H9 (cell line): ENCODE measurements at regions not wholly inside any gene's neighbourhood (a gene's known extent, or its start where the extent isn't known, plus 50 kb on each side); places are given as distances from the start of the nearest gene placed in this dataset.

Source experiments
- DNase-seq: peaks from one replicate; pipeline ENCODE4 v3.0.0-alpha.2; 2017
- H2AFZ ChIP-seq: one replicate; pipeline ENCODE4 v1.6.1; 2013; ENCODE audit warnings: mild to moderate bottlenecking, low read length, control low read depth, moderate library complexity
- H2AK5ac ChIP-seq: 2 replicates; pipeline ENCODE4 v1.6.1; 2013; ENCODE audit warnings: low read length, control low read depth, mixed read lengths; ENCODE audit not compliant: insufficient read length
- H2BK120ac ChIP-seq: one replicate; pipeline ENCODE4 v1.6.1; 2013; ENCODE audit warnings: low read depth, mild to moderate bottlenecking, low read length, control low read depth, inconsistent platforms; ENCODE audit not compliant: poor library complexity, severe bottlenecking
- H2BK12ac ChIP-seq: 2 replicates; pipeline ENCODE4 v1.6.1; 2013; ENCODE audit warnings: low read length, control low read depth, mixed read lengths, low read depth; ENCODE audit not compliant: insufficient read length
- H2BK15ac ChIP-seq: 2 replicates; pipeline ENCODE4 v1.6.1; 2013; ENCODE audit warnings: low read depth, low read length, control low read depth
- H2BK20ac ChIP-seq: one replicate; pipeline ENCODE4 v1.6.1; 2013; ENCODE audit warnings: low read depth, mild to moderate bottlenecking, low read length, control low read depth, inconsistent platforms; ENCODE audit not compliant: poor library complexity, severe bottlenecking
- H2BK5ac ChIP-seq: 2 replicates; pipeline ENCODE4 v1.6.1; 2013; ENCODE audit warnings: low read length, control low read depth, mixed read lengths; ENCODE audit not compliant: insufficient read length
- H3K14ac ChIP-seq: 2 replicates; pipeline ENCODE4 v1.6.1; 2013; ENCODE audit warnings: low read length, control low read depth; ENCODE audit not compliant: insufficient read depth
- H3K18ac ChIP-seq: 2 replicates; pipeline ENCODE4 v1.6.1; 2013; ENCODE audit warnings: low read depth, mild to moderate bottlenecking, mixed read lengths, low read length, control low read depth; ENCODE audit not compliant: insufficient read length
- H3K23ac ChIP-seq: 2 replicates; pipeline ENCODE4 v1.6.1; 2013; ENCODE audit warnings: low read length, control low read depth, mixed read lengths, low read depth; ENCODE audit not compliant: insufficient read length
- H3K23me2 ChIP-seq: 2 replicates; pipeline ENCODE4 v1.6.1; 2013; ENCODE audit warnings: low read depth, mild to moderate bottlenecking, mixed read lengths, low read length, control low read depth; ENCODE audit not compliant: insufficient read length, poor library complexity, severe bottlenecking
- H3K27ac ChIP-seq: 2 replicates; pipeline ENCODE4 v1.5.1; 2013; ENCODE audit warnings: low read length, control low read depth, mixed read lengths, low read depth; ENCODE audit not compliant: insufficient read length
- H3K27me3 ChIP-seq: 2 replicates; pipeline ENCODE4 v1.6.1; 2013; ENCODE audit warnings: low read length, control low read depth, inconsistent platforms; ENCODE audit not compliant: insufficient read depth
- H3K4ac ChIP-seq: 2 replicates; pipeline ENCODE4 v1.6.1; 2013; ENCODE audit warnings: low read depth, mild to moderate bottlenecking, control low read depth, inconsistent platforms, low read length, moderate library complexity
- H3K4me1 ChIP-seq: 2 replicates; pipeline ENCODE4 v1.6.1; 2013; ENCODE audit warnings: low read length, control low read depth, inconsistent platforms; ENCODE audit not compliant: insufficient read depth
- H3K4me2 ChIP-seq: 2 replicates; pipeline ENCODE4 v1.6.1; 2013; ENCODE audit warnings: low read length, control low read depth, mixed read lengths; ENCODE audit not compliant: insufficient read length, insufficient read depth
- H3K56ac ChIP-seq: 2 replicates; pipeline ENCODE4 v1.6.1; 2013; ENCODE audit warnings: low read depth, mild to moderate bottlenecking, mixed read lengths, low read length, control low read depth; ENCODE audit not compliant: insufficient read length
- H3K79me1 ChIP-seq: 2 replicates; pipeline ENCODE4 v1.6.1; 2013; ENCODE audit warnings: low read depth, mild to moderate bottlenecking, moderate library complexity, low read length, control low read depth, inconsistent platforms; ENCODE audit not compliant: insufficient read depth, poor library complexity, severe bottlenecking
- H3K79me2 ChIP-seq: 2 replicates; pipeline ENCODE4 v1.6.1; 2013; ENCODE audit warnings: low read length, control low read depth, inconsistent platforms; ENCODE audit not compliant: insufficient read depth
- H3K9ac ChIP-seq: 2 replicates; pipeline ENCODE4 v1.6.1; 2013; ENCODE audit warnings: low read length, control low read depth, mixed read lengths; ENCODE audit not compliant: insufficient read length; ENCODE audit errors: extremely low read depth
- H3K9me3 ChIP-seq: one replicate; pipeline ENCODE4 v1.6.1; 2013; ENCODE audit warnings: low read depth, low read length, inconsistent platforms; ENCODE audit not compliant: control insufficient read depth
- H3T11ph ChIP-seq: one replicate; pipeline ENCODE4 v1.6.1; 2013; ENCODE audit warnings: mild to moderate bottlenecking, low read length, control low read depth, inconsistent platforms
- H4K20me1 ChIP-seq: one replicate; pipeline ENCODE4 v1.6.1; 2013; ENCODE audit not compliant: control insufficient read depth, insufficient read length, insufficient read depth
- H4K5ac ChIP-seq: 2 replicates; pipeline ENCODE4 v1.6.1; 2013; ENCODE audit warnings: low read depth, mild to moderate bottlenecking, mixed read lengths, low read length, control low read depth; ENCODE audit not compliant: insufficient read length
- H4K8ac ChIP-seq: replicated peaks from 2 replicates; pipeline ENCODE4 v1.6.1; 2013; ENCODE audit warnings: low read length, control low read depth, mixed read lengths, low read depth; ENCODE audit not compliant: insufficient read length
- H4K91ac ChIP-seq: 2 replicates; pipeline ENCODE4 v1.6.1; 2013; ENCODE audit warnings: low read depth, mild to moderate bottlenecking, moderate library complexity, mixed read lengths, low read length, control low read depth; ENCODE audit not compliant: insufficient read length
- H3K27ac Mint-ChIP-seq, 3 experiments: 2 replicates in 2 of 3; 3 replicates in 1 of 3; pipeline ENCODE4 v1.8.0; 2020 to 2021; ENCODE audit warnings: mixed read lengths in 3 of 3, mild to moderate bottlenecking in 1 of 3, moderate library complexity in 1 of 3
- H3K27me3 Mint-ChIP-seq: 2 replicates; pipeline ENCODE4 v1.8.0; 2021; ENCODE audit warnings: low read depth, mild to moderate bottlenecking, moderate library complexity, mixed read lengths
- H3K36me3 Mint-ChIP-seq, 3 experiments: 2 replicates in 2 of 3; 3 replicates in 1 of 3; pipeline ENCODE4 v1.8.0; 2020 to 2021; ENCODE audit warnings: low read depth in 3 of 3, mixed read lengths in 3 of 3; ENCODE audit not compliant: insufficient read depth in 1 of 3
- H3K4me1 Mint-ChIP-seq, 2 experiments: 2 replicates each; pipeline ENCODE4 v1.8.0; 2020; ENCODE audit warnings: mixed read lengths in 2 of 2
- H3K4me3 Mint-ChIP-seq, 2 experiments: 2 replicates in 1 of 2; 3 replicates in 1 of 2; pipeline ENCODE4 v1.8.0; 2020 to 2021; ENCODE audit warnings: mild to moderate bottlenecking in 2 of 2, mixed read lengths in 2 of 2, moderate library complexity in 1 of 2
- H3K9me3 Mint-ChIP-seq, 2 experiments: 2 replicates in 1 of 2; 3 replicates in 1 of 2; pipeline ENCODE4 v1.8.0; 2020; ENCODE audit warnings: mild to moderate bottlenecking in 2 of 2, mixed read lengths in 2 of 2, moderate library complexity in 1 of 2
- WGBS: extraction: QIAGEN DNeasy Blood & Tissue Kit; methylation state at CpG from one replicate; pipeline ENCODE4 v1.1.7; 2013; ENCODE audit warnings: missing lambda C conversion rate, low lambda C conversion rate, mixed read lengths; ENCODE audit not compliant: insufficient read length; ENCODE audit errors: extremely low coverage; 5-methylcytosine and 5-hydroxymethylcytosine counted together
- TF ChIP-seq, protein P1 (sequence below): fragments of 200-600 bp; sonication (generic); conservative IDR thresholded peaks from 3 replicates; pipeline ENCODE4 v1.8.0; 2021; ENCODE audit warnings: antibody characterized with exemption, mild to moderate bottlenecking

DNA sequence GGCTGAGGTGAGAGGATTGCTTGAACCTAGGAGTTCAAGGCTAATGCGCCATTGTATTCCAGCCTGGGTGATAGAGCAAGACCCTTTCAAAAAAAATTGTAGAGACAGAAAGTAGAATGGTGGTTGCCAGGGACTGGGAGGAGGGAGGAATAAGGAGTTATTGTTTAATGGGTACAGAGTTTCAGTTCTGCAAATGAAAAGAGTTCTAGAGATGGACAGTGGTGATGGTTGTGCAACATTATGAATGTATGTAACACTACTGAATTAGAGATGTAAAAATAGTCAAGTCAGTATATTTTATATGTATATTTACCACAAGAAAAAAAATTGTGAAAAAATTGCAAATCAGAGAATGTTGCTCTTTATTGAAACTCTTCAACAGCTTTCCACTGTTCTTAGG lies 266.5 kb upstream of the NPY start:
- H3K18ac ChIP-seq = no peak overlapping the region
- no peaks in the 10 kb centered on the region for H3K9me3 ChIP-seq
- H3K27ac ChIP-seq = no peak overlapping the region
- no peak overlapping the region for H3K4me2 ChIP-seq
- H4K91ac ChIP-seq = no peak overlapping the region
- H4K8ac ChIP-seq = no peak overlapping the region
- no peak overlapping the region for H3K23ac ChIP-seq
- no peaks in the 10 kb centered on the region for H4K20me1 ChIP-seq
- no peak overlapping the region for H2BK120ac ChIP-seq
- Mint-ChIP-seq H3K4me3 (no peak overlapping the region), H3K36me3 (peaks cover 0 to 3% (median 2%) of the 10 kb centered on the region in 3 experiments; a peak in 1 of 7 replicates), H3K9me3 (peaks cover 6% of the 10 kb centered on the region in 2 experiments), H3K27ac (no peak overlapping the region), H3K4me1 (no peaks in the 10 kb centered on the region), H3K27me3 (peaks cover 1% of the 10 kb centered on the region)
- no peaks in the 10 kb centered on the region for H3K79me1 ChIP-seq
- H2BK5ac ChIP-seq = no peak overlapping the region
- TF ChIP-seq, protein P1, sequence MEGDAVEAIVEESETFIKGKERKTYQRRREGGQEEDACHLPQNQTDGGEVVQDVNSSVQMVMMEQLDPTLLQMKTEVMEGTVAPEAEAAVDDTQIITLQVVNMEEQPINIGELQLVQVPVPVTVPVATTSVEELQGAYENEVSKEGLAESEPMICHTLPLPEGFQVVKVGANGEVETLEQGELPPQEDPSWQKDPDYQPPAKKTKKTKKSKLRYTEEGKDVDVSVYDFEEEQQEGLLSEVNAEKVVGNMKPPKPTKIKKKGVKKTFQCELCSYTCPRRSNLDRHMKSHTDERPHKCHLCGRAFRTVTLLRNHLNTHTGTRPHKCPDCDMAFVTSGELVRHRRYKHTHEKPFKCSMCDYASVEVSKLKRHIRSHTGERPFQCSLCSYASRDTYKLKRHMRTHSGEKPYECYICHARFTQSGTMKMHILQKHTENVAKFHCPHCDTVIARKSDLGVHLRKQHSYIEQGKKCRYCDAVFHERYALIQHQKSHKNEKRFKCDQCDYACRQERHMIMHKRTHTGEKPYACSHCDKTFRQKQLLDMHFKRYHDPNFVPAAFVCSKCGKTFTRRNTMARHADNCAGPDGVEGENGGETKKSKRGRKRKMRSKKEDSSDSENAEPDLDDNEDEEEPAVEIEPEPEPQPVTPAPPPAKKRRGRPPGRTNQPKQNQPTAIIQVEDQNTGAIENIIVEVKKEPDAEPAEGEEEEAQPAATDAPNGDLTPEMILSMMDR = no peak
- no peak overlapping the region for H4K5ac ChIP-seq
- no peak overlapping the region for H3T11ph ChIP-seq
- no peak overlapping the region for H2BK15ac ChIP-seq
- H3K4me1 ChIP-seq = no peaks in the 10 kb centered on the region
- H3K56ac ChIP-seq = no peak overlapping the region
- no peak overlapping the region for H3K9ac ChIP-seq
- no peak overlapping the region for H3K4ac ChIP-seq
- no peak overlapping the region for H2BK20ac ChIP-seq
- no peak overlapping the region for H2BK12ac ChIP-seq
- H3K27me3 ChIP-seq = no peaks in the 10 kb centered on the region
- H2AFZ ChIP-seq = no peak overlapping the region
- H3K14ac ChIP-seq = no peak overlapping the region
- no peak overlapping the region for H2AK5ac ChIP-seq
- no peak for DNase-seq
- WGBS = no CpG with 5 or more reads among the region's 1 CpG
- H3K79me2 ChIP-seq = no peaks in the 10 kb centered on the region
- H3K23me2 ChIP-seq = no peaks in the 10 kb centered on the region
